GM12892 (cell line): ENCODE measurements at regions not wholly inside any gene's neighbourhood (a gene's known extent, or its start where the extent isn't known, plus 50 kb on each side); places are given as distances from the start of the nearest gene placed in this dataset.

Experiments
- DNase-seq: peaks from one replicate; pipeline ENCODE4 v3.0.0; 2011; ENCODE audit not compliant: insufficient read length
- FAIRE-seq: peaks from 2 replicates; lab custom pipeline; 2011; peaks lifted over from hg19 to GRCh38; lab: Jason Lieb, UNC
- POLR2A ChIP-seq: IDR thresholded peaks from 2 replicates; pipeline ENCODE4 v1.6.1; 2011; ENCODE audit warnings: low read depth, low read length, control low read depth
- POLR2AphosphoS5 ChIP-seq: IDR thresholded peaks from 2 replicates; pipeline ENCODE4 v1.6.1; 2011; ENCODE audit warnings: low read depth, low read length, control low read depth
- TAF1 ChIP-seq: IDR thresholded peaks from 2 replicates; pipeline ENCODE4 v1.6.1; 2011; ENCODE audit warnings: low read depth, mild to moderate bottlenecking, control low read depth, low read length, borderline replicate concordance

- TF ChIP-seq TAF1: no peak
- no peak for TF ChIP-seq POLR2AphosphoS5
- TF ChIP-seq POLR2A: no peak
- no peak for FAIRE-seq
Observed at GRCh38 chr15:77737238-77738037, 104.7 kb upstream of the LINGO1 start.

GRCh38 chr15:77734306-77734705 lies 101.6 kb upstream of the LINGO1 start:
- no peak for TF ChIP-seq TAF1
- DNase-seq: no peak
- FAIRE-seq: no peak

More at GRCh38 chr15:77737238-77738037, 104.7 kb upstream of the LINGO1 start:
- no peak for DNase-seq

- DNase-seq: no peak
- TF ChIP-seq TAF1 (no peak), POLR2A (no peak), POLR2AphosphoS5 (no peak)
- FAIRE-seq: no peak
Observed at GRCh38 chr15:77733579-77734300, 101.0 kb upstream of the LINGO1 start.

GRCh38 chr15:77732514-77733335 lies 100.0 kb upstream of the LINGO1 start:
- TF ChIP-seq POLR2AphosphoS5: no peak
- no peak for TF ChIP-seq TAF1
- no peak for DNase-seq
- FAIRE-seq: no peak

- FAIRE-seq: no peak
- TF ChIP-seq POLR2A: no peak
- no peak for TF ChIP-seq TAF1
- no peak for TF ChIP-seq POLR2AphosphoS5
- DNase-seq: no peak
Observed at GRCh38 chr15:77731945-77732344, 99.2 kb upstream of the LINGO1 start.

GRCh38 chr15:77731067-77731466 lies 98.4 kb upstream of the LINGO1 start:
- DNase-seq (no peak), FAIRE-seq (no peak)
- TF ChIP-seq POLR2A (no peak), POLR2AphosphoS5 (no peak), TAF1 (no peak)

- TF ChIP-seq POLR2AphosphoS5 (no peak), POLR2A (no peak), TAF1 (no peak)
- DNase-seq: no peak
- no peak for FAIRE-seq
Observed at GRCh38 chr15:77727635-77728304, 95.1 kb upstream of the LINGO1 start.

GRCh38 chr15:77724715-77725114 lies 92.0 kb upstream of the LINGO1 start:
- no peak for FAIRE-seq
- TF ChIP-seq POLR2A: no peak
- no peak for DNase-seq

GRCh38 chr15:77723756-77724155 lies 91.0 kb upstream of the LINGO1 start:
- TF ChIP-seq POLR2AphosphoS5 (no peak), TAF1 (no peak), POLR2A (no peak)
- DNase-seq (no peak), FAIRE-seq (no peak)

GRCh38 chr15:77722759-77723460 lies 90.2 kb upstream of the LINGO1 start:
- DNase-seq (no peak), FAIRE-seq (no peak)
- no peak for TF ChIP-seq POLR2AphosphoS5

GRCh38 chr15:77721963-77722362 lies 89.3 kb upstream of the LINGO1 start:
- DNase-seq: no peak
- no peak for FAIRE-seq

GRCh38 chr15:77720655-77721054 lies 87.9 kb upstream of the LINGO1 start:
- DNase-seq (no peak), FAIRE-seq (no peak)
- no peak for TF ChIP-seq TAF1
- no peak for TF ChIP-seq POLR2AphosphoS5
- no peak for TF ChIP-seq POLR2A

More at GRCh38 chr15:77721963-77722362, 89.3 kb upstream of the LINGO1 start:
- TF ChIP-seq TAF1 (no peak), POLR2A (no peak), POLR2AphosphoS5 (no peak)
